Peyer's patch (tissue), 4 donors: ENCODE measurements at regions not wholly inside any gene's neighbourhood (a gene's known extent, or its start where the extent isn't known, plus 50 kb on each side); places are given as distances from the start of the nearest gene placed in this dataset.

Experiments used
- DNase-seq, 3 donors: peaks; one replicate each; pipeline ENCODE4 v3.0.0-alpha.2; 2017 to 2019
- H3K27ac ChIP-seq, 4 donors: fragments of 200-600 bp; sonication (generic); one replicate each; pipeline ENCODE4 v1.5.1; 2016 to 2019
- H3K27me3 ChIP-seq, 2 donors: fragments of 200-600 bp; sonication (generic); one replicate each; pipeline ENCODE4 v1.5.1; 2019
- H3K36me3 ChIP-seq, 3 donors: fragments of 200-600 bp; sonication (generic); one replicate each; pipeline ENCODE4 v1.5.1; 2016 to 2019
- H3K4me1 ChIP-seq, 4 donors: fragments of 200-600 bp; sonication (generic); one replicate each; pipeline ENCODE4 v1.5.1; 2016 to 2019
- H3K4me3 ChIP-seq, 4 donors: fragments of 200-600 bp; sonication (generic); 1 replicate in 3 of 4; 2 replicates in 1 of 4; pipeline ENCODE4 v1.5.1; 2016 to 2019; ENCODE audit warnings: mild to moderate bottlenecking in 1 of 4
- H3K9me3 ChIP-seq, 4 donors: fragments of 200-600 bp; sonication (generic); one replicate each; pipeline ENCODE4 v1.5.1; 2016 to 2019; ENCODE audit warnings: mild to moderate bottlenecking in 1 of 4
- POLR2A ChIP-seq, 2 donors: fragments of 450-650 bp; IDR thresholded peaks; one replicate each; pipeline ENCODE4 v1.5.1; 2017; ENCODE audit warnings: antibody characterized with exemption in 2 of 2, mild to moderate bottlenecking in 2 of 2, moderate library complexity in 2 of 2
- TF ChIP-seq, protein P1 (sequence below), 6 experiments: fragments of 450-650 bp in 4 of 6; fragments of 200-600 bp in 2 of 6; sonication (generic) in 1 of 6; IDR thresholded peaks; one replicate each; pipeline ENCODE4 v1.5.1; 2017 to 2019; ENCODE audit warnings: antibody characterized with exemption in 6 of 6, mild to moderate bottlenecking in 3 of 6, moderate library complexity in 1 of 6

DNA sequence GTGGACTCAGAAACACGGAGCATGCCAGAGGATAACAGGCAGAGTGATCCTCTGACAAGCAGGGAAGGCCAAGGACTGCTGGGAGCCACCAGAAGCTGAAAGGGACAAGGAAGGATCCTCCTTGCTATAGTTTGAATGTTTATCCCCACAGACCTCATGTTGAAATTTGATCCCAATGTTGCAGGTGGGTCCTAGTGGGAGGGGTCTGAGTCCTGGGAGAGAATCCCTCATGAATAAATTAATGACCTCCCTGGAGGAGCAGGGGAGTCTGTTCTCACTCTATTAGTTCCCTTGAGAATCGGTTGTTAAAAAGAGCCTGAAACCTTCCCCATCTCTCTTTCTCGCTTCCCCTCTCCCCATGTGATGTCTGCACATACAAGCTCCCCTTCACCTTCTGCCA is 124.4 kb downstream of the FBXO15 start:
- Histone ChIP-seq H3K4me1 (no peaks in the 10 kb centered on the region), H3K9me3 (no peaks in the 10 kb centered on the region), H3K4me3 (no peak overlapping the region), H3K27ac (no peak overlapping the region), H3K27me3 (no peaks in the 10 kb centered on the region), H3K36me3 (no peaks in the 10 kb centered on the region)
- DNase-seq, result no peak
- TF ChIP-seq POLR2A (IDR thresholded peaks at IDR 0.05), result no peak
- TF ChIP-seq, protein P1, sequence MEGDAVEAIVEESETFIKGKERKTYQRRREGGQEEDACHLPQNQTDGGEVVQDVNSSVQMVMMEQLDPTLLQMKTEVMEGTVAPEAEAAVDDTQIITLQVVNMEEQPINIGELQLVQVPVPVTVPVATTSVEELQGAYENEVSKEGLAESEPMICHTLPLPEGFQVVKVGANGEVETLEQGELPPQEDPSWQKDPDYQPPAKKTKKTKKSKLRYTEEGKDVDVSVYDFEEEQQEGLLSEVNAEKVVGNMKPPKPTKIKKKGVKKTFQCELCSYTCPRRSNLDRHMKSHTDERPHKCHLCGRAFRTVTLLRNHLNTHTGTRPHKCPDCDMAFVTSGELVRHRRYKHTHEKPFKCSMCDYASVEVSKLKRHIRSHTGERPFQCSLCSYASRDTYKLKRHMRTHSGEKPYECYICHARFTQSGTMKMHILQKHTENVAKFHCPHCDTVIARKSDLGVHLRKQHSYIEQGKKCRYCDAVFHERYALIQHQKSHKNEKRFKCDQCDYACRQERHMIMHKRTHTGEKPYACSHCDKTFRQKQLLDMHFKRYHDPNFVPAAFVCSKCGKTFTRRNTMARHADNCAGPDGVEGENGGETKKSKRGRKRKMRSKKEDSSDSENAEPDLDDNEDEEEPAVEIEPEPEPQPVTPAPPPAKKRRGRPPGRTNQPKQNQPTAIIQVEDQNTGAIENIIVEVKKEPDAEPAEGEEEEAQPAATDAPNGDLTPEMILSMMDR (IDR thresholded peaks at IDR 0.05), result no peak

DNA sequence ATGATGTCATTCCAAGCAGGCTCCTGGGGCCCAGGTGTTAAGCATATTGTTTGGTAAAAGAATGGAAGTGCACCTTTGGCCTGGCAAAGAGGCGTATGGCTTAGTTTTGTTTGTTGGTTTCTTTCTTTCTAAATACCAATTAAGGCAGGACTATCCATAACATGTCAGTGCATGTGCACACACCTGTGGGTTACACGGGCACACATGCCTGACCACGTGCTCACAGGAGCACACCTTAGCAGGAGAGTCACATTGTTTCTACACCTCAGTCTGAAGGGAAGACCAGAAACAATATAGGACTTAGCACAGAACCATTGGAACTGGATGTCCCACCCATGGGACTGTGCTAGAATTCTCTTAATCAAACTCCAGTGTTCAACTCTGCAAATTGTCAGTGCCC is 127.8 kb downstream of the FBXO15 start:
- Histone ChIP-seq H3K9me3 (no peaks in the 10 kb centered on the region), H3K4me1 (no peaks in the 10 kb centered on the region), H3K27me3 (no peaks in the 10 kb centered on the region), H3K36me3 (no peaks in the 10 kb centered on the region), H3K27ac (no peak overlapping the region), H3K4me3 (no peak overlapping the region)
- DNase-seq, result no peak
- TF ChIP-seq POLR2A (IDR thresholded peaks at IDR 0.05), result no peak
- TF ChIP-seq, protein P1 (IDR thresholded peaks at IDR 0.05), result no peak

DNA sequence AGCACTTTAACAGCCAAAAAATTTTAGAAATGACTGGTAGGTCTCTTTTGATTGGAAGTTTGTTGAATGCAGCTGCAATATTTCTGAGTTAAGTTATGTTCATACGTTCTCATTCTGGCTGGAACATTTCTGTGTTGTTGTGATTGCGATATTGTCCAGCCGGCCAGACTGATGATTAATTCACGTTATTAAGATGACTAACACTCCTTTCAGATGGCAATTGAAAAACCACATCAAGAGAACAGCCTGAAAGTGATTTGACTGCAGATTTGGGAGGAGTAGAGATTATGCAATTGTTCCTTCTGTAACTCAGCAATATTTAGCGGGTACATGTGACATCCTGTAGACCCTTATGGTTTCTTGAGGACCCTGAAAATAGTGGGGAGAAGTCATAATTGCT is 133.7 kb downstream of the FBXO15 start:
- no peak for DNase-seq

DNA sequence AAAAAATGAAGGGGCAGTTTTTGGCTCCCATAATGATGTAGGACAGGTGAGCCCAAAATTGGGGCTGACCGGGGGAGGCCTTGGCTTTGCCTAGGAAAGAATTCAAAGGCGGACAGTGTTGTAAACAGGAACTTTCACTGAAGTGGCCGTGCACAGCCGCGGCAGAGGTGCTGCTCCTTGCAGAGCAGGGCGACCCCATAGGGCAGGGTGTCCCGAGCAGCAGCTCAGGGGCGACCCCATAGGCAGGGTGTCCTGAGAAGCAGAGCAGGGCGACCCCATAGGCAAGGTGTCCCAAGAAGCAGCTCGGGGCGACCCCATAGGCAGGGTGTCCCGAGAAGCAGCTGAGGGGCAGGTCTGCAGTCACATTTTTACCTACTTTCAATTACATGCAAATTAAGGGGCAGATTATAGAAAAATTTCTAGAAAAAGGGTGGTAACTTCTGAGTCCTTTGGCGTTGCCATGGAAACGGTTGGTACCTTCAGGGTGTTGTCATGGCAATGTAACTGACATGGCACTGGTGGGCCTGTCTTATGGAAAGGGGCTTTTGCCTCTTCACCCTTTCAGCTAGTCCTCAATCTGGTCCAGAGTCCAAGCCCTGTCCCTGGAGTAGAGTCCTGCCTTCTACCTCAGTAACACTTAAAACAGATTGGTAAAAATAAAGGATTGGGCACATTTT is 134.5 kb downstream of the FBXO15 start:
- Histone ChIP-seq H3K4me1 (no peaks in the 10 kb centered on the region), H3K27ac (no peak overlapping the region), H3K36me3 (no peaks in the 10 kb centered on the region), H3K4me3 (no peak overlapping the region), H3K9me3 (no peaks in the 10 kb centered on the region), H3K27me3 (no peaks in the 10 kb centered on the region)
- no peak for TF ChIP-seq POLR2A (IDR thresholded peaks at IDR 0.05)
- TF ChIP-seq, protein P1 (IDR thresholded peaks at IDR 0.05), result no peak
- DNase-seq, result no peak

More for the DNA sequence above, 133.7 kb downstream of the FBXO15 start:
- H3K36me3 ChIP-seq, result no peaks in the 10 kb centered on the region
- no peak for TF ChIP-seq POLR2A (IDR thresholded peaks at IDR 0.05)
- TF ChIP-seq, protein P1 (IDR thresholded peaks at IDR 0.05), result no peak
- H3K4me1 ChIP-seq, result no peaks in the 10 kb centered on the region
- H3K27ac ChIP-seq, result no peak overlapping the region
- no peaks in the 10 kb centered on the region for H3K27me3 ChIP-seq
- no peaks in the 10 kb centered on the region for H3K9me3 ChIP-seq
- no peak overlapping the region for H3K4me3 ChIP-seq

DNA sequence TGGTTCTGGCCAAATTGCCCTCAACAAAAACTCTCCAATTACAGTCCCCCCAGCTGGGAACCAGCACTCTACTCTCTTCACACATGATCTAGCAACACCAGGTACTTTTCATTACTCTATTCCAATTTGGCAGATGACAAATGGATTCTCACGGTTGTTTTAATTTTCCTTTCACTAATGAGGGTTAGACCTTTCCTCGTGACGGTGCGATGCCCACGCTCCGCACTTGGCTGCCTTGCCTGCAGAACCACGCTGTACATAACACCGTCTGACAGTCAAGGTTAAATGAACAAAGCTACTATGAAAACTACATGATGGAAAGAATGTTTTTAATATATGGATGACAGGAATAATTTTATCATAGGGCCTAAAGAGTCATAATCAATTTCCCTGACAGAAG is 141.5 kb downstream of the FBXO15 start:
- Histone ChIP-seq H3K36me3 (no peaks in the 10 kb centered on the region), H3K27ac (no peak overlapping the region), H3K9me3 (no peaks in the 10 kb centered on the region), H3K4me1 (no peaks in the 10 kb centered on the region), H3K27me3 (no peaks in the 10 kb centered on the region), H3K4me3 (no peak overlapping the region)
- TF ChIP-seq POLR2A (IDR thresholded peaks at IDR 0.05), result no peak
- TF ChIP-seq, protein P1 (IDR thresholded peaks at IDR 0.05), result no peak
- DNase-seq, result no peak
